ENCODE measurements at regions not wholly inside any gene's neighbourhood (a gene's known extent, or its start where the extent isn't known, plus 50 kb on each side); places are given as distances from the start of the nearest gene placed in this dataset.

DNA sequence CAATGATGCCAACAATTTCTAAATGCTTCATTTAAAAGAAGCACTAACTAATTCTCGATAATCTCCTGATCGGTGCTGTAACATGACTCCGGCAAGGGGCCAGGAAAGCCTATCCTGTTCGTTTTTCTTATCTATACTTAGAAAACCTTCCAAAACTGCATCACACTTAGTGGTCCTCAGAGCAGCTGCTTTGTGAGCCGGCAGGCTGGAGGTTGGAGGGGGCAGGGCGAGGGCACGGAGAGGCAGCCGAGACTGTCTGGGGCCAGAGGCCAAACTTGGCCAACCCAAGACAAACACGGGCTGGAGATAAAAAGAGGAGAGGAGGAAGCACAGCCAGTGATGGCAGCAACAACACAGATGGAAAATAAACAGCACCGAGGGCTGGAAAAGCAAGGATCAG is 455.7 kb downstream of the BCOR start:
- Histone ChIP-seq H3K36me3 (no peaks in the 10 kb centered on the region), H3K9me3 (no peaks in the 10 kb centered on the region), H3K27ac (no peak overlapping the region), H3K27me3 (ENCODE audit: low read depth) (no peaks in the 10 kb centered on the region), H3K4me3 (no peak overlapping the region), H3K4me1 (no peaks in the 10 kb centered on the region)
- DNase-seq (no peak), ATAC-seq (no peak)
- TF ChIP-seq, protein P1, sequence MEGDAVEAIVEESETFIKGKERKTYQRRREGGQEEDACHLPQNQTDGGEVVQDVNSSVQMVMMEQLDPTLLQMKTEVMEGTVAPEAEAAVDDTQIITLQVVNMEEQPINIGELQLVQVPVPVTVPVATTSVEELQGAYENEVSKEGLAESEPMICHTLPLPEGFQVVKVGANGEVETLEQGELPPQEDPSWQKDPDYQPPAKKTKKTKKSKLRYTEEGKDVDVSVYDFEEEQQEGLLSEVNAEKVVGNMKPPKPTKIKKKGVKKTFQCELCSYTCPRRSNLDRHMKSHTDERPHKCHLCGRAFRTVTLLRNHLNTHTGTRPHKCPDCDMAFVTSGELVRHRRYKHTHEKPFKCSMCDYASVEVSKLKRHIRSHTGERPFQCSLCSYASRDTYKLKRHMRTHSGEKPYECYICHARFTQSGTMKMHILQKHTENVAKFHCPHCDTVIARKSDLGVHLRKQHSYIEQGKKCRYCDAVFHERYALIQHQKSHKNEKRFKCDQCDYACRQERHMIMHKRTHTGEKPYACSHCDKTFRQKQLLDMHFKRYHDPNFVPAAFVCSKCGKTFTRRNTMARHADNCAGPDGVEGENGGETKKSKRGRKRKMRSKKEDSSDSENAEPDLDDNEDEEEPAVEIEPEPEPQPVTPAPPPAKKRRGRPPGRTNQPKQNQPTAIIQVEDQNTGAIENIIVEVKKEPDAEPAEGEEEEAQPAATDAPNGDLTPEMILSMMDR (IDR thresholded peaks at IDR 0.05) = no peak
- intact Hi-C loops (cut with DNase I) = no loop called here

DNA sequence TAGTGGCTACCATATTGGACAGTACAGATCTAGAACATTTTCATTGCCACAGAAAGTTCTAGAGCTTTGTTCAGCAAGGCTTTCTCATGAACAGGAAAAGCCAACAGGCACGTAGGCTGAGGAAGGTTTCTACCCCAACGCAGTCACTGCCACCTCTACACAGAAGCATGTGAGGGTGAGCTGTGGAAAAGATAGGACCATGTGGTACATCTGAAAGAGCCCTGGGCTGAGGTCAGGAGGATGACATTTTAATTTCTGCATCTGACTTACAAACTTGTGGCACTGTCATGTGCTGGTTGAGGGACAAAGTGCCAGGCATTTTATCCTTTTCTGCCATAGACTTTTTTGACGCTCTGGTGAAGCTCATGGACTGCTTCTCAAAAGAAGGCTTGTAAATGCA is 454.2 kb downstream of the BCOR start:
- Histone ChIP-seq H3K4me3 (no peak overlapping the region), H3K27me3 (ENCODE audit: low read depth) (no peaks in the 10 kb centered on the region), H3K9me3 (no peaks in the 10 kb centered on the region), H3K4me1 (no peaks in the 10 kb centered on the region), H3K27ac (no peak overlapping the region), H3K36me3 (no peaks in the 10 kb centered on the region)
- ATAC-seq (no peak), DNase-seq (no peak)
- TF ChIP-seq, protein P1 (IDR thresholded peaks at IDR 0.05) = no peak
- intact Hi-C loops (cut with DNase I) = no loop called here

DNA sequence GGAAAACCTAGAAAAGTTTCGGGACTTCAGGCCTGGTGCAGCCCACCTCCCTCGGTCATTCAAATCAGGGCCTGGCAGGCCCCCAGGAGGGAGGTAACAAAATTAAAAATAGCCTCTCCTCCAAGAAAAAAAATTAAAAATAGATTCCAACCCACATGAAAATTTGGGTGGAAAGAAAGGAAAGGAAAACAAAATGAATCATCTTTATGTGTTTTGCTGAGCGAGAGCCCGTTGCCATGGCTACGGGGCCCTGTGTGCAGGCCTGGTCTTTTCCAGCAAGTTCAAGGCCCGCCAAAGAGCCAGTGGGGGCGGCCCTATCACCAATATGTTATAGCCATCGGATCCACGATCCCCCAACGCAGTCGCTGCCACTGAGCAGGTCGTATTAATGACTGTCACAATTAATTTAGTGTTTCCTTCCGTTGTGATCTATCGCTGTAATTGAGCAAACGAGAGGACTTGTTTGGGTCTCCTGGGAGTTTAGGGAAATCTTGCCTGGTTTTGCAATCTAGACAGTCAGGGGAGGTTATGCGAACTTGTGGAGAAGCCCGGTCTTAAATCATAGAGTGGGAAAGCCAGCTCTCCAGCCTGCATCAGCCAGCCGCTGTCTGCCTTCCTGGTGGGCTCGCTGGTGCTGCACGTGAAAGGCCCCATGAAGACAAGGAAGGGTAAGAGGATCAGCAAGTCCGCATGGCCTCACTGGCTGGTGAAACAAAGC is 452.4 kb downstream of the BCOR start:
- Histone ChIP-seq H3K9me3 (no peaks in the 10 kb centered on the region), H3K4me1 (no peaks in the 10 kb centered on the region), H3K27ac (peak overlapping the region; percentile 36), H3K36me3 (no peaks in the 10 kb centered on the region), H3K4me3 (no peak overlapping the region), H3K27me3 (ENCODE audit: low read depth) (no peaks in the 10 kb centered on the region)
- intact Hi-C loops (cut with DNase I) = no loop called here
- no peak for ATAC-seq
- TF ChIP-seq, protein P1 (IDR thresholded peaks at IDR 0.05) = no peak
- peak; percentile 44 for DNase-seq

DNA sequence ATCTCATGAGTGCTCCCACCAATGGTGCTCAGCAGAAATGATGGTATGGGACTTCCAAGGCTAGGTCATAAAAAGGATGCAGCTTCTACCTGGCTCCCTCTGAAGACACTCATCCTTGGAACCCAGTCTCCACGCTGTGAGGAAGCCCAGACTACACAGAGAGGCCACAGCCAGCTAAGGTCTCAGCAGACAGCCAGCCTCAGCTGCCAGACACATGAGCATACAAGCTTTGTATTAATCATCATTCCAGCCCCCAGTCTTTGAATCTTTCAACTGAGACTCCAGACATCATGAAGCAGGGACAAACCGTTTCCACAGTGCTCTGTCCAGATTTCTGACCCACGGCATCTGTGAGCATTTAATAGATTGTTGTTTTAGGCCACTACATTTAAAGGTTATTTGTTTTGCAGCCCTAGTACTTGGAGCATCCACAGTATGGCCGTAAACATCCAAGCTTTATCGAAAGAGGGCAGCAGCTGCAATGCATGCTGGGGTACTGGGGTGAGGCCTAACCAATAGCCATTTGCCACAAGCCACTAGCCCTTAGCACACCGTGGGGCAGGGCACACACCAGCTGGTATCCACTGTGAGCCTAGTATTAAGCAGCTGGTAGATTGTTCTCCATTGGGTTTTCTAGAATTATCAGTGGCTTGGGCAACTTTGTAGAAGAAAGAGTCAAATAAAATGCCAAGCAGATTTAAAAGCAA is 449.1 kb downstream of the BCOR start:
- intact Hi-C loops (cut with DNase I) = no loop called here
- no peak overlapping the region for H3K27ac ChIP-seq
- DNase-seq (no peak), ATAC-seq (no peak)
- H3K9me3 ChIP-seq = no peaks in the 10 kb centered on the region
- H3K36me3 ChIP-seq = no peaks in the 10 kb centered on the region
- no peaks in the 10 kb centered on the region for H3K4me1 ChIP-seq
- TF ChIP-seq, protein P1 (IDR thresholded peaks at IDR 0.05) = no peak
- no peak overlapping the region for H3K4me3 ChIP-seq
- H3K27me3 ChIP-seq (ENCODE audit: low read depth) = no peaks in the 10 kb centered on the region

DNA sequence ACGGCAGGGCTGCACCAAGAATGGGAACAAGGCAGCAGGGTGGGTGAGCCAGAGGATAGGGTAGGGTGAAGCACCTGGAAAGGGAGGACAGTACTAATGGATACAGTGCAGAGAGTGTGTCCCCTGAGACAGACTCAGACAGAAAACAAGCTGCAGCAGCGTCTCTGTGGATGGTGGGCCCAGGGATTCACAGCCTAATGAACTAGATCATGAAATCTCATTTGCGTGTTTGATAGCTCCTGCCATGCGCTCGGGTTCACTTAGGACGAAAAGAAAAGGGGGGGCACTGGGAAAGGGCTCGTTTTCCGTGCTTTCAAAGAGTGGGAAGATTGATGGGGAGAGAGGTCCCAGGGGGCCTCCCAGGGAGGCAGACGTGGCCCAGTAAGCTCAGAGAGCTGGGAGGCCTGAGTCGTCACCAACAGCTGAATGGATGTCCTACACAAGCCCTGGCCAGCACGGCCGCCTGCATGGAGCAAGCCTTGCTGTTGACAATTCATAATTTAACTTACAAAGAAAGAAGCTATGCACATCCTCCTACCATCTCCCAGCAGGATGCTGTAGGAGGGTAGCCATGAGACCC is 446.9 kb downstream of the BCOR start:
- Histone ChIP-seq H3K27ac (no peak overlapping the region), H3K4me3 (no peak overlapping the region), H3K36me3 (no peaks in the 10 kb centered on the region), H3K27me3 (ENCODE audit: low read depth) (no peaks in the 10 kb centered on the region), H3K4me1 (no peaks in the 10 kb centered on the region), H3K9me3 (no peaks in the 10 kb centered on the region)
- intact Hi-C loops (cut with DNase I) = no loop called here
- DNase-seq = no peak
- no peak for ATAC-seq
- TF ChIP-seq, protein P1 (IDR thresholded peaks at IDR 0.05) = no peak

Measured in lower lobe of right lung (tissue), 2 donors.